Esophagus squamous epithelium (tissue), 5 donors: ENCODE measurements at regions not wholly inside any gene's neighbourhood (a gene's known extent, or its start where the extent isn't known, plus 50 kb on each side); places are given as distances from the start of the nearest gene placed in this dataset.

Source experiments
- DNase-seq: peaks from one replicate; lab custom pipeline; 2025; lab: John Stamatoyannopoulos, UW
- H3K27ac ChIP-seq, 4 donors: fragments of 200-600 bp; sonication (generic); one replicate each; pipeline ENCODE4 v1.5.1; 2016 to 2019; ENCODE audit warnings: mild to moderate bottlenecking in 1 of 4
- H3K27me3 ChIP-seq, 4 donors: fragments of 200-600 bp; sonication (generic); 1 replicate in 3 of 4; 2 replicates in 1 of 4; pipeline versions ENCODE4 v1.5.1 to v1.6.0; 2017 to 2021; ENCODE audit warnings: antibody characterized with exemption in 1 of 4
- H3K36me3 ChIP-seq, 3 donors: fragments of 200-600 bp; sonication (generic); one replicate each; pipeline ENCODE4 v1.5.1; 2016 to 2019
- H3K4me1 ChIP-seq, 3 donors: fragments of 200-600 bp; sonication (generic); one replicate each; pipeline ENCODE4 v1.5.1; 2017 to 2019
- H3K4me3 ChIP-seq, 4 donors: fragments of 200-600 bp; sonication (generic); 1 replicate in 3 of 4; 2 replicates in 1 of 4; pipeline ENCODE4 v1.5.1; 2016 to 2019; ENCODE audit warnings: mild to moderate bottlenecking in 2 of 4, moderate library complexity in 1 of 4
- H3K9me3 ChIP-seq, 3 donors: fragments of 200-600 bp; sonication (generic); one replicate each; pipeline ENCODE4 v1.5.1; 2016 to 2019
- CTCF ChIP-seq, 6 experiments: fragments of 450-650 bp in 4 of 6; fragments of 200-600 bp in 2 of 6; sonication (generic) in 2 of 6; IDR thresholded peaks; one replicate each; pipeline ENCODE4 v1.5.1; 2016 to 2019; ENCODE audit warnings: antibody characterized with exemption in 6 of 6, mild to moderate bottlenecking in 4 of 6, moderate library complexity in 4 of 6
- POLR2A ChIP-seq, 4 donors: fragments of 450-650 bp; IDR thresholded peaks; one replicate each; pipeline ENCODE4 v1.6.1; 2017; ENCODE audit warnings: antibody characterized with exemption in 4 of 4, mild to moderate bottlenecking in 4 of 4, moderate library complexity in 3 of 4
- WGBS, 2 donors: methylation state at CpG; one replicate each; pipeline ENCODE4 v1.1.5; 2018; 5-methylcytosine and 5-hydroxymethylcytosine counted together
- intact Hi-C: fragments of 100-400 bp; cut with DNase I; formaldehyde crosslinking; loops from one replicate; pipeline ENCODE4 v1.15.0; 2022
- donor health status: DM: yes; HTN: yes; CAD: no.

DNA sequence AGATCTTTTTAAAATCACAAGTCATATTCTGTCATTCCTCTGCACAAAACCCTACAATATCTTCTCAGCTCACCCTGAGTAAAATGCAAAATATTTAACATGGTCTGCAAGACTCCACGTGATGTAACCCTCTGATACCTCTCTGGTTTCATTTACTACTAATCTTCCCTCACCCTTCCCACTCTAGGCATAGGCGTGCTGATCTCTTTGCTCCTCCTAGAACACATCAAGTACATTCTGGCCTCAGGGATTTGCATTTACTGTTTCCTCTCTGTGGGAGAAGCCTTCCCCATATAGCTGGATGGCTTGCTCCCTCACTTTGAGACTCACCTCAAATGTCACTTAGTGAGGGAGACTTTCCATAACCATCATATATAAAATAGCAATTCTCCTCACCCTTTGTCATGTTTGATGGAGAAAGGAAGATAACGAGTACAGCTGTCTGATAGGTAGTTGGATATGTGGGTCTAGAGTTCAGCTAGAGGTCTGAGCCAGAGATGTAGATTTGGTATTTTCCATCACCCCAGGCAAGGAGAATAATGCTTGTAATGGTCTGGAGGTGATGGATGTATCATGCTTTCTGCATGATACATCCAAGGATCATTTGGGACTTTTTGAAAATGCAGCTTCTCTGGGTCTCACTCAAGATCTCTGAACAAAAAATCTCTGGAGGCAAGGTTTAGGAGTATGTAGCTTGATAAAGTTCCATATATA is 123.9 kb upstream of the VAMP7 start:
- H3K27me3 ChIP-seq = no peaks in the 10 kb centered on the region
- no peaks in the 10 kb centered on the region for H3K36me3 ChIP-seq
- WGBS, 2 donors = 67 to 80% methylated on average over 3 of the region's 3 CpGs
- no peak for DNase-seq
- H3K4me1 ChIP-seq = no peaks in the 10 kb centered on the region
- no peaks in the 10 kb centered on the region for H3K9me3 ChIP-seq
- no peak overlapping the region for H3K27ac ChIP-seq
- intact Hi-C loops = no loop called here
- TF ChIP-seq POLR2A (IDR thresholded peaks at IDR 0.05) (no peak), CTCF (IDR thresholded peaks at IDR 0.05) (no peak)
- no peak overlapping the region for H3K4me3 ChIP-seq

DNA sequence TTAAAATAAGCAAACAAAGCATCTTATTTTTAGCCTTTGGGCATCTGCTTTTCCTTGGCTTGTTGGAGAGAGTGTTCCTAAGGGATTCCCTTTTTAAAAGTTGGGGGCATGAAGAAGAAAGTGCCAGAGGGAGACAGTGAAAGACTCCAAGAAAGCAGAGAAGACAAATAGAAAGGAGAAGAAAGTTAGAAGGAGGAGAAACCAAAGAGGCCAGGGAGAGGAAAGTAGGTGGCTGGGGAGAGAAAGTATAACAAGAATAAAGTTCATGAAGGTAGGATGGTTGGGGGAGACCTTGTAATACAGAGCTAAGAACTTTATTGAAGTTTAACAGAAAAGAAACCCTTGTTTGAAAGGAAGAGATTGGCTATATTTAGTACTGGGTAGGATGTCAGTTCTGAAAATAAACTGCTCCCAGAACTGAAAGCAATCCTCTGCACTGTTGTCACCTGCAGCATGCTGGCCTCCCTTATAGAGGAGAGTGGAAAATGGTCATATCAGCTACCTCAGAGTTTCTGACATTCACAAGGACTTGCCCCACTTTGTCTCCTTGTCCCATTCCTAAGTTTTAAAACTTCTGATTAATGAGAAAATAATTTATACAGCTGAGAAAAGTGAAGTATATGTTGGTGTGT is 125.3 kb upstream of the VAMP7 start:
- Histone ChIP-seq H3K27ac (no peak overlapping the region), H3K27me3 (no peaks in the 10 kb centered on the region), H3K4me3 (no peak overlapping the region), H3K36me3 (no peaks in the 10 kb centered on the region), H3K9me3 (no peaks in the 10 kb centered on the region), H3K4me1 (no peaks in the 10 kb centered on the region)
- intact Hi-C loops = no loop called here
- no peak for DNase-seq
- no peak for TF ChIP-seq CTCF (IDR thresholded peaks at IDR 0.05)

GRCh38 chrX:155751131-155751530 is 130.0 kb upstream of the VAMP7 start:
- intact Hi-C loops = no loop called here

GRCh38 chrX:155747520-155747919 is 133.6 kb upstream of the VAMP7 start:
- Histone ChIP-seq H3K27ac (no peak overlapping the region), H3K4me1 (peaks cover 0 to 11% (median 0%) of the 10 kb centered on the region in 3 donors), H3K9me3 (no peaks in the 10 kb centered on the region), H3K4me3 (no peak overlapping the region), H3K27me3 (no peaks in the 10 kb centered on the region), H3K36me3 (no peaks in the 10 kb centered on the region)
- intact Hi-C loops = no loop called here
- DNase-seq = no peak
- no peak for TF ChIP-seq CTCF (IDR thresholded peaks at IDR 0.05)
- no peak for TF ChIP-seq POLR2A (IDR thresholded peaks at IDR 0.05)
- 31 to 36% methylated on average over 3 of the region's 3 CpGs for WGBS, 2 donors

More at GRCh38 chrX:155751131-155751530, 130.0 kb upstream of the VAMP7 start:
- TF ChIP-seq POLR2A (IDR thresholded peaks at IDR 0.05) = no peak
- no peak for TF ChIP-seq CTCF (IDR thresholded peaks at IDR 0.05)
- Histone ChIP-seq H3K4me3 (no peak overlapping the region), H3K4me1 (no peaks in the 10 kb centered on the region), H3K36me3 (no peaks in the 10 kb centered on the region), H3K27ac (no peak overlapping the region), H3K9me3 (no peaks in the 10 kb centered on the region), H3K27me3 (no peaks in the 10 kb centered on the region)
- no peak for DNase-seq

DNA sequence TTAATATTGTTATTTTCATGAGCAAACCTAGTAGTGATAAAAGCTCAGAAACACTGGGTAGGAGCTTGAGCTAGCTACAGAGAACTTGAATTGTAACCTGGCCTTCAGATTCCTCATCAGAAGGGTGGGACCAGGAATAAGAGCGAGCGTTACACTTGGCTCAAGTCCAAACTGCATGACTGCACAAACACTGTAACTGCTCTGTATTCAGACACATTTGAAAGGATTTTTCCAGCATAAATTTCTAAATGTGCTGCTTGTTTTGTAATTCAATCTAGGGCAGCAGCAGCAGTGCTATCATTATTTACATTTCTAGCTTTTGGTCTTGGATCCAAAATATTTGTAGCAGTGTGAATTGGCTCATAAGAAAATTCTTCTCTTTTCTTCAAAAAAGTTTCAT is 133.0 kb upstream of the TMLHE start:
- Histone ChIP-seq H3K4me3 (no peak overlapping the region), H3K27ac (no peak overlapping the region), H3K4me1 (peaks cover 0 to 11% (median 0%) of the 10 kb centered on the region in 3 donors), H3K27me3 (no peaks in the 10 kb centered on the region), H3K36me3 (no peaks in the 10 kb centered on the region), H3K9me3 (peaks cover 0 to 2% (median 0%) of the 10 kb centered on the region in 3 donors)
- TF ChIP-seq CTCF (IDR thresholded peaks at IDR 0.05) = no peak
- TF ChIP-seq POLR2A (IDR thresholded peaks at IDR 0.05) = no peak
- 27 to 45% methylated on average over 2 of the region's 2 CpGs for WGBS, 2 donors
- no peak for DNase-seq
- intact Hi-C loops = no loop called here
